ENCODE measurements at regions not wholly inside any gene's neighbourhood (a gene's known extent, or its start where the extent isn't known, plus 50 kb on each side); places are given as distances from the start of the nearest gene placed in this dataset.

- in situ Hi-C loops (cut with HindIII; ENCODE audit: low pct_unique_long_range_greater_than_20kb, low sequenced_read_pairs): no loop called here
Measured at GRCh38 chr19:46546194-46546896, 50.7 kb upstream of the PNMA8B start.

GRCh38 chr19:46550684-46551083, 50.4 kb upstream of the CALM3 start:
- no peak for DNase-seq (ENCODE audit: low read depth)

More at GRCh38 chr19:46546194-46546896, 50.7 kb upstream of the PNMA8B start:
- peak; percentile 66 for DNase-seq (ENCODE audit: low read depth)

GRCh38 chr19:46551164-46551563, 50.0 kb upstream of the CALM3 start:
- DNase-seq (ENCODE audit: low read depth): no peak
- in situ Hi-C loops (cut with HindIII; ENCODE audit: low pct_unique_long_range_greater_than_20kb, low sequenced_read_pairs): no loop called here

More at GRCh38 chr19:46550684-46551083, 50.4 kb upstream of the CALM3 start:
- in situ Hi-C loops (cut with HindIII; ENCODE audit: low pct_unique_long_range_greater_than_20kb, low sequenced_read_pairs): no loop called here
